Mucosa of stomach (tissue), 1 donor: ENCODE measurements at regions not wholly inside any gene's neighbourhood (a gene's known extent, or its start where the extent isn't known, plus 50 kb on each side); places are given as distances from the start of the nearest gene placed in this dataset.

Experiments used
- H3K27me3 ChIP-seq: one replicate; pipeline ENCODE4 v1.7.0; 2013; ENCODE audit warnings: mild to moderate bottlenecking, low read length; ENCODE audit not compliant: control insufficient read depth, insufficient read depth
- H3K36me3 ChIP-seq: one replicate; pipeline ENCODE4 v1.7.0; 2013; ENCODE audit warnings: low read length; ENCODE audit not compliant: control insufficient read depth, insufficient read depth
- H3K4me1 ChIP-seq: one replicate; pipeline ENCODE4 v1.7.0; 2013; ENCODE audit warnings: mild to moderate bottlenecking, low read length; ENCODE audit not compliant: control insufficient read depth, insufficient read depth
- H3K4me3 ChIP-seq: one replicate; pipeline ENCODE4 v1.7.0; 2013; ENCODE audit warnings: low read length
- H3K9ac ChIP-seq: one replicate; pipeline ENCODE4 v1.7.0; 2013; ENCODE audit warnings: mild to moderate bottlenecking, low read length, moderate library complexity
- H3K9me3 ChIP-seq: one replicate; pipeline ENCODE4 v1.7.0; 2013; ENCODE audit warnings: mild to moderate bottlenecking, low read length, moderate library complexity; ENCODE audit not compliant: control insufficient read depth
- donor health status: Pancreatic carcinoma.

DNA sequence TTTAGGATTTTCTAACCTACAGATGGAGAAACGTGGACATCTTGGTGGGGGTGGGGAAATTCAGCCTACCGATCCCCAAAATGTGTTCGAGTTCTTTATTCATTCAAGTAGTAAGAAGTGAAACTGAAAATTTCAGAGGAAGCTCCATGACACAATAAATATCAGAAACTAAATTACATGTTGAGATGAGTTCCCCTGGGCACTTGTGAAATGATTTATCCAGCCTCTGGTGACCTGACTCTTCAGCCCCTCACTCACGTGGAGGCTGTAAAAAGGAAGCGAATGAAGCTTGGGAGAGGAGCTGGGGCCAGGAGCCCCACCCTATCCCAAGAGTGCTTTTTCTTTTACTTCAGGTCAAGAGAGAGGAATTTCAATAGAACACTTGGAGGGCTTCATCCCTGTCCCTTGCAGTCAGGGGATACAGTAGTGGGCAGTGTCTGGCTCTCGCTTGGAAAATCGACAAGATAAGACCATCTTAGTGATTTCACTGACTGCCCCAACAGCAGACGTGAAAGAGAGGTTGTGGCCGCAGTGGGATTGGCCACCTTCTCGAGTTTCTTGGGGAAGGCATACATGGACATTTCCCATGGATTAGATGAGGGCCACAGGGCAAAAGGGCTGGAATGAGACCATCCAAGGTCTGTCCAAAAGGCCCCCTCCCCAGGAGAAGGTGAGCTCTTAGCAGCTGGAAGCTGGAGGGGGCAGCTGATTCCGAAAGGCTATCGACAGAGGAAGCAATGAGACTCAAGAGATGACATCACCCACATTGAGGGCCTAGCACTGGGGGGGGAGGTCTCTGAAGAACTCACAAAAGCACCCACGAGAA, 76.8 kb upstream of the SH3PXD2B start:
- no peaks in the 10 kb centered on the region for H3K36me3 ChIP-seq
- H3K9ac ChIP-seq = no peak overlapping the region
- H3K4me1 ChIP-seq = peaks cover 12% of the 10 kb centered on the region
- no peaks in the 10 kb centered on the region for H3K9me3 ChIP-seq
- H3K4me3 ChIP-seq = no peak overlapping the region
- H3K27me3 ChIP-seq = no peaks in the 10 kb centered on the region

DNA sequence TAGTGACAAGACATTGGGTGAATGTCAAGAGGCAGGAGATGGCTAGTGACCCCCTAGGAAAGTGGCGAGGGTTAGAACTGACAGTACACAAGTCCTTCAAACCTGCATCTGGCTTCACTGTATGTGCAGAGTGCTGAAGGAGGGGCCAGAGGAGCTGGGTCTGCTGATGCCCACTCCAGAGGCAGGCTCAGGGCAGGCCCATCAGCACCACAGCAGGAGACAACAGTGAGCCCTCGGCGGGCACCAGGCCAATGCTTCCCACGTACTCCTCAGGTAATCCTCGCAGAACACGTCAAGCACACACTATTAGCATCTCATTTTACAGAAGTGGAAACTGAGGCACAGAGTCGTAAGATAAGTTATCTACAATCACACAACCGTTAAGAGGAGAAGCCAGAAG, 76.1 kb upstream of the SH3PXD2B start:
- H3K9me3 ChIP-seq = no peaks in the 10 kb centered on the region
- no peaks in the 10 kb centered on the region for H3K27me3 ChIP-seq
- H3K4me3 ChIP-seq = no peak overlapping the region
- no peak overlapping the region for H3K9ac ChIP-seq
- H3K4me1 ChIP-seq = peaks cover 12% of the 10 kb centered on the region
- H3K36me3 ChIP-seq = no peaks in the 10 kb centered on the region

DNA sequence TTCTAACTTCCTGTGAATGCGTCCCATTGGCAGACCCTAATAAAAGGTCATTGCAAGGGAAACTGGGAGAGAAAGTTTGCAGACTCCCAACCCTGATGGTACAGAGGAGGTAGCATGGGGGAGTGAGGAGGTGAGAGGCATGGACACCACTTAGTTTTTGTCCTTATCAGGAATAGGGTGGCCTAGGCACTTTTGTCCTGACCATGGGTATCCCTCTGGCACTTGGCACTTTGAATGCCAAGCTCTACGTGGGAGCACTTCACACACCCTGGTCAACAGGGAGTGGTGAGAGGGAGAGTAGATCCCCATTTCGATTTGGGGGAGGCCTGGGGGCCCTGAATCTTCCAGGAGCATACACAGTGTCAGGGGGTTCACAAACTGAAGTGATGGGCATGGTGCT, 75.6 kb upstream of the SH3PXD2B start:
- H3K27me3 ChIP-seq = no peaks in the 10 kb centered on the region
- no peak overlapping the region for H3K4me3 ChIP-seq
- no peak overlapping the region for H3K9ac ChIP-seq
- H3K9me3 ChIP-seq = no peaks in the 10 kb centered on the region
- no peaks in the 10 kb centered on the region for H3K36me3 ChIP-seq
- H3K4me1 ChIP-seq = peaks cover 10% of the 10 kb centered on the region

DNA sequence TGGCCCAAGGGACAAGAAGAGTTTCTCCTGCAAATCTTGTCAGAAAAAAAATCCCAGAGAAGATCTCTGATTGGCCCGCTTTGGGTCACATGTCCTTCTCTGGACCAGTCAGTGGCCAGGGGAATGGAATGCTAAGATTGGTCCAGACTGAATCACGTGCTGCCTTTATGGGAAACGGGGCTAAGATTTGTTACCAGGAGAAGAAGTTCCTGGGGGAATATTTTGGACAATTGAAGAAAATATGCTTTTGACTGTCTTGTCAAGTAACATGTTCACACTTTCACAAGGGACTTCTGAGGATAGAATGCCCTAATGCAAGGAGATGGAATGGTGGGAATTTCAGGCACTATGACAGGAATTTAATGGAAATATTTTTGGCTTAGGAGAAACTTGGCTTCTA, 74.1 kb upstream of the SH3PXD2B start:
- no peaks in the 10 kb centered on the region for H3K4me1 ChIP-seq
- H3K9ac ChIP-seq = no peak overlapping the region
- H3K36me3 ChIP-seq = no peaks in the 10 kb centered on the region
- H3K9me3 ChIP-seq = no peaks in the 10 kb centered on the region
- H3K4me3 ChIP-seq = no peak overlapping the region
- H3K27me3 ChIP-seq = no peaks in the 10 kb centered on the region

DNA sequence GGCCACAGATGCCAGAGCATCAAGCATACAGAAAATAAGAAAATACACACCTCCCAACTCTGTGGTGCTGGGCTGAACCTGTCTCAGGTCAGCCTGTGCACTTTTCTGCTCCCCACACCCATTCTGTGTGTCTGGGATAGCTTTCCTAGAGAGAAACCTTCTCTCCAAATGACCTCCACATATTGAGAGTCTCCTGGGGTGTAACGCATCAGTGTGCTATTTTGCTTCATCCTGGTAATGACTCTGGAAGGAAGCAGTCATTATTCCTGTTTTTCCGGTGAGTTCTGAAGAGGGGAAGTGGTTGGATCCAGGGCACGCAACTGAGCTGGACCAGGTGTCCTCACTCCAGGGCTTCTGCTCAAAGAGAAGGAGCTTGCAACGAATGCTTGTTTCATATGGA, 73.2 kb upstream of the SH3PXD2B start:
- H3K27me3 ChIP-seq = no peaks in the 10 kb centered on the region
- no peaks in the 10 kb centered on the region for H3K36me3 ChIP-seq
- H3K9me3 ChIP-seq = no peaks in the 10 kb centered on the region
- no peak overlapping the region for H3K9ac ChIP-seq
- no peaks in the 10 kb centered on the region for H3K4me1 ChIP-seq
- H3K4me3 ChIP-seq = no peak overlapping the region

DNA sequence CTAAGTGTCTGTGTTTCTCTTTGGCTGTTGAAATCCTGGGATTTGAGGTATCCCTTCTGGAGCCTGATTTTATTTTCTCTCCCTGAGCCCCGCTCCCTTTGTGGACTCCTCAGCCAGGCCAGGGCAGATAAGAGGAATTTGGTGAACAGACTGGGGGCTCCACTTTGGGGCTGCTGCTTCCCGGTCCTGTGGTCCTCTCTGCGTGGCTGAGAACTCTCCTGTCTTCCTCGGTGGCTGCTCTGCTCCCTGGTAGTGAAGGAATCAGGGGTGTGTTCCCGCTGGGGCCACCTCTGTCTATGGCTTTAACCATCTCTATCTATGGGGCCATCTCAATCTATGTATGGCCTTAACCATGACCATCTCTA, 71.7 kb upstream of the SH3PXD2B start:
- no peaks in the 10 kb centered on the region for H3K9me3 ChIP-seq
- H3K27me3 ChIP-seq = no peaks in the 10 kb centered on the region
- no peaks in the 10 kb centered on the region for H3K36me3 ChIP-seq
- H3K4me3 ChIP-seq = no peak overlapping the region
- no peak overlapping the region for H3K9ac ChIP-seq
- no peaks in the 10 kb centered on the region for H3K4me1 ChIP-seq

DNA sequence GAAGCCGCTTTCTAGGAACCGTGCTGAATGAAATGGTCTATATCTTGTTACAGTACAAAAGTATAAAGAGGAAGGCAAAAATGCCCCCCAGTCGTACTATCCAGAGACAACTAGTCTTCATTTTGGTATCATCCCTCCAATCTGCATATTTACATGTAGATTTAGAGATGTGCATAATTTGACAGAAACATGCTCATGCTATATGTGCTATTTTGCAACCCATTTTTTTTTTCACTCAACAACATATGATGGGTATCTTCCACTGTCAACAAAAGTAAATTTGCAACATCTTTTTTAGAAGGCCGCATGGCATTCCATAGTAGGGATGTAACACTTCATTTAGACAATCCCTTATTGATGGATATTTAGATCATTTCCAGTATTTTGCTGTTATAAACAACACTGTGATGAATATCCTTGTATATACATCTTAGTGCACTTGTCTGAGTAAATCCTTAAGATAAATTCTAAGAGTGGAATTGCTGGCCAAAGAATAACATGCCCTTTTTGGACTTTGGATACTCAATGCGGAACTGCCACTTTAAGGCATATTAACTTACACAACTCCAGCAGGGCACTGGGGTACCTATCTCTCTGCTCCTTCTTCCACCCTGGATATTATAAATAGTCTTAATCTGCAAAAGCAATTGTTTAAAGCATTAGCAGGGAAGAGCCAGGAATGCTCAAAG, 71.1 kb upstream of the SH3PXD2B start:
- H3K4me1 ChIP-seq = no peaks in the 10 kb centered on the region
- no peaks in the 10 kb centered on the region for H3K36me3 ChIP-seq
- H3K27me3 ChIP-seq = no peaks in the 10 kb centered on the region
- H3K9ac ChIP-seq = no peak overlapping the region
- H3K4me3 ChIP-seq = no peak overlapping the region
- no peaks in the 10 kb centered on the region for H3K9me3 ChIP-seq

DNA sequence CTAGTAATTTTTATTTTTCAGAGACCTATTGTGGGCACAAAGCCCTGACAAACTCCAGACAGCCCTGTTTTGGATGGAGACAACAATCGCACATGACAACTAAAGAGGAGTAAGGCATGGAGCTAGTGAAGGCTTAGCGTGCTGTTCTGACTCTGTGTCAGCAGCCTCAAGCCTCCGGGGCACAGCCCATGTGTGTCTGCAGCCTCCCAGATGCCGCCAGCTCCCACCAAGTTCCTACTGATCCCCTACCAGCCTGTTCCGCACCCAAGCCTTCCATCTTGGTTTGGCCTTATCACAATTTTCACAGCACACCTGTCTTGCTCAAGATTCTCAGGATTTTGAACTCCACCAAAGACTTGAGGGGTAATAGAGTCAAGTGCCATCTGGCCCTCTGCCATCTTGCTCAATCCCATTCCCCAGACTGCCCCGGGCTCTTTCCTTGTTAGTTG, 70.3 kb upstream of the SH3PXD2B start:
- Histone ChIP-seq H3K4me3 (no peak overlapping the region), H3K4me1 (no peaks in the 10 kb centered on the region), H3K9ac (no peak overlapping the region), H3K9me3 (no peaks in the 10 kb centered on the region), H3K36me3 (no peaks in the 10 kb centered on the region), H3K27me3 (no peaks in the 10 kb centered on the region)

DNA sequence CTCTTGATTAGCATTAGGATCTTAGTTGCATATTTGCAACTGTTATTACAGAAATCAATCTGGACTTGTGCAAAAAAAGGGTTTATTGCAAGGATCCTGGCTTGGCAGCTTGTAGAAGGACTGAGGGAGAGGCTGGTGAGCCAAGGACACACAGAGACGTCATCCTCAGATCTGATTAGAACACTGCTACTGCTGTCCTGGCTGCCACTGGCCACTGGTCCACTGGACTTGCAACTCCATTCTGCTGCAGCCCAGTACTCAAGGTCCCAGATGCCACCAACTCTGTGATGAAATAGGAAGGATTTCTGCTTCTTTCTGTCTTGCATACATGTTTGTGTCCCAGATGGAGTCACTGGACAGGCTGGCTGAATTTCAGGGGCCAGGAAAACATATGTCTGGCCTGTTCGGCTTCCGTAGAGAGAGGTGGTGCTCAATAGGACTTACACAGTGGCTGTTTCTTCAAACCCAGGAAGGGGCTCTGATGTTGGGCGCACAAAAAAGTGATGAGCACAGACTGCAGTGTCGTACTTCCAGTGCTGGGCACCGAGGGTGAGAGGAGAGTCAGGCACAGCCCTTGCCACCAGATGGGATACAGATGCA, 68.9 kb upstream of the SH3PXD2B start:
- H3K9ac ChIP-seq = no peak overlapping the region
- no peaks in the 10 kb centered on the region for H3K4me1 ChIP-seq

DNA sequence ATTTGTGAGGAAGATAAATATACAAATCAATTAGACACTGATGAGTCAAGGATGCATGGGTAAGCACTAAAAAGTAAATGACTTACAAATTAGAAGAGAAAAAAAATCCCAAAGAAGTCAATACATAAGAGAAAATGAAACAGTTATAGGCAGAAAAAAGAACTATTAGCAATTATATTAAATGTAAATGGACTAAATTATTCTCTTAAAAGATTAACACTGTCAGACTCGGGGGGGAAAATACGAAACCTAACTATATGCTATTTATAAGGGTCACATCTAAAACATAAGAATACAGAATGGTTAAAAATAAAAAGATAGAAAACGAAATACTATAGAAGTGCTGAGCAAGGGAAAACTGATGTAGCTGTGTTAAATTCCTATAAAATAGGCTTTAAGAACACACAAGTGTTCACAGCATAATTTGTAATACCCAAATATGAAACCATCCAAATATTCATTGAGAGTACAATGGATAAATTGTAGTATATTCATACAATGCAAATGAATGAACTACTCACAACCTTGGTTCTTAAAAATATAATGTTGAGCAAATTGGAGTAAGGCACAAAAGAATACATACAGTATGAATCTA, 67.1 kb upstream of the SH3PXD2B start:
- Histone ChIP-seq H3K36me3 (no peaks in the 10 kb centered on the region), H3K9me3 (no peaks in the 10 kb centered on the region), H3K9ac (no peak overlapping the region), H3K4me1 (no peaks in the 10 kb centered on the region), H3K27me3 (no peaks in the 10 kb centered on the region), H3K4me3 (no peak overlapping the region)

More for the DNA sequence above, 68.9 kb upstream of the SH3PXD2B start:
- H3K9me3 ChIP-seq = no peaks in the 10 kb centered on the region
- H3K36me3 ChIP-seq = no peaks in the 10 kb centered on the region
- no peak overlapping the region for H3K4me3 ChIP-seq
- no peaks in the 10 kb centered on the region for H3K27me3 ChIP-seq

DNA sequence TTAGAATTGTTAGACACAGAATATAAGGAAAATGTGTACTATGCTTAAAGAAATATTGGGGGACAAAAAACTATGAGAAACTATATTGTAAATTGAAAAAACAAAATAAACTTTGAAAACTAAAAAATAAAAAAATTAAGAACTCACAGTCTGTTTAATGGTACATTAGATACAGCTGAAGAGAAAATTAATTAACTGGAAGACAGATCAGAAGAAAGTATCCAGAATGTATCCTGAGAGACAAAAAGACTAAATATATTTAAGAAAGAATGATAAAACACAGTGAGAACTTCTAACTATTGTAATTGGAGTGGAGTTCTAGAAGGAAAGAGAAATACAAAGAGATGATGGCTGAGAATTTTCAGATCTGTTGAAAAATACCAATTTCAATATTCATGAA, 57.6 kb upstream of the SH3PXD2B start:
- Histone ChIP-seq H3K9me3 (no peaks in the 10 kb centered on the region), H3K27me3 (no peaks in the 10 kb centered on the region), H3K9ac (no peak overlapping the region), H3K4me1 (peaks cover 7% of the 10 kb centered on the region), H3K36me3 (no peaks in the 10 kb centered on the region), H3K4me3 (no peak overlapping the region)

DNA sequence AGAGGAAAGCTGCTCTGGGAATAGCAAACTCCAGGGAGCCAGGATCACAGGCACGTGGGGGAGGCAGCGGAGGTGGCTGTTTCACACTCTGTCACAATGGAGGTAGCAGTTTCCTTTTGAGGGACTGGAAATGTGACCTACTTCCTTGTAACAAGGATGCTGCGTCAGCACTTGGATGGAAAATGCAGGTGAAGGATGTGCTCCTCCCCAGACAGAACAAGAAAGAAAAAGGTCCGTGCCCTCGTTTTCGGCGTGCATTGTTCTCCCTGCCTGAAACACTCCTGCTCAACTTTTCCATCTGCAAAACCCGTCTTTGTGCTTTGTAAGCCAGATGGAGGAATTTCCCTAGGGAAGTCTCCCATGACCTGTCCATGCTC, 55.1 kb upstream of the SH3PXD2B start:
- Histone ChIP-seq H3K4me3 (no peak overlapping the region), H3K4me1 (peaks cover 7% of the 10 kb centered on the region), H3K27me3 (no peaks in the 10 kb centered on the region), H3K36me3 (no peaks in the 10 kb centered on the region), H3K9me3 (no peaks in the 10 kb centered on the region), H3K9ac (no peak overlapping the region)
